HG03378 (cell line): ENCODE measurements at regions not wholly inside any gene's neighbourhood (a gene's known extent, or its start where the extent isn't known, plus 50 kb on each side); places are given as distances from the start of the nearest gene placed in this dataset.
A peak's percentile ranks its signal among the peaks of the same experiment; 100 is the strongest.

Experiments used
- ATAC-seq: cut with Tn5 transposase; IDR thresholded peaks from one replicate; pipeline ENCODE4 v1.9.1; 2021; ENCODE audit warnings: mild to moderate bottlenecking, moderate library complexity; ENCODE audit not compliant: unreplicated experiment

- no peak for ATAC-seq
These were observed 71.1 kb upstream of the MROH9 start for GRCh38 chr1:170864238-170864637.

- no peak for ATAC-seq
These were observed 70.3 kb upstream of the MROH9 start for GRCh38 chr1:170864876-170865538.

GRCh38 chr1:170866646-170867045 is 68.7 kb upstream of the MROH9 start:
- no peak for ATAC-seq

GRCh38 chr1:170871868-170872267 is 63.5 kb upstream of the MROH9 start:
- no peak for ATAC-seq

GRCh38 chr1:170872663-170873062 is 62.7 kb upstream of the MROH9 start:
- ATAC-seq = peak; percentile 91

- ATAC-seq = no peak
These were observed 60.7 kb upstream of the MROH9 start for GRCh38 chr1:170874671-170875070.

DNA sequence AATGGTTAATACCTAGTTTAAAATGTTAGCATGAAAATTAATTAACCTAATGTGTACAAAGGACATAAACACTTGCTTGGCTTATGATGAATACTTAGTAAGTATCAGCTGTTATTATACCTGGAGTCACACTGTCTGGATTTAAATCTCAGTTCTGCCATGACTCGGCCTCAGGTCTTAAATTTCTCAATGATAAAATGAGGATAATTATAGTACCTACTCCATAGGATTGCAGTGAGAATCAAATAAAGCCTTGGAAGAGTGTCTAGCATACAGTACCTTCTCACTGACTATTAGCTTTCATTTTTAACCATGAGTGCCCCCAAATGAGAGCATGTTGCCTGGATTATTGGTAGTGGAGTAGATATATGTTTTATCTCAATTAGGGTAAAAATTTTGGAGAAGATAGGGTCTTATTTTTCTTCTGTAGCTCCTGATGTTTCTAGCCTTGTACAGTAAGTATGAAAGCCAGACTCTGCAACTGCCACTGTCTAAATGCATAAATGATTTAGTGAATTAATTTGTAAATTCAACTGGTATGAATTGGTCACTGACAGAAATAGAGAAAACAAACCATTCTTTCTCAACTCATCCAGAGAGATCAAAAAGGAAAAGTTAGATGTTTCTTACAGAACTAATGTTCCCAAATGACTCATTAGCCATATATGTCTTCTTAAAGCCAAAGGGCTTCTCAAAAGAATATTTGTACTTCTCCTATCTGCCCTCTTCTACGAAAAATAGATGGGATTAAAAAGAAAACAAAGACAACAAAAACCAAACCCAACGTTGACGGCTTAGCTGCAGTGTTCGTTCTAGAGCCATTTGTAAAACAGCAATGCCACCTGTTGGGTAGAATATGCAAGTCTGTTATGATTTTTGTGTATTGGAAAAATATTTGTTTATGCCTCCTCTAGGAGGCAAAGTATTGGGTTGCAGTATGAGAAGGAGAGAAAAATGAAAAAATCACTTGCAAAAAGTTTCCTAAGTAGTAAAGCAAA is 53.8 kb upstream of the MROH9 start:
- ATAC-seq = no peak
